Activated T-cell treated with anti-CD3 and anti-CD28 coated beads for 4 hours (primary cell): ENCODE measurements at regions not wholly inside any gene's neighbourhood (a gene's known extent, or its start where the extent isn't known, plus 50 kb on each side); places are given as distances from the start of the nearest gene placed in this dataset.

Experiments
- DNase-seq: peaks from one replicate; pipeline ENCODE4 v3.0.0-alpha.2; 2020

DNA sequence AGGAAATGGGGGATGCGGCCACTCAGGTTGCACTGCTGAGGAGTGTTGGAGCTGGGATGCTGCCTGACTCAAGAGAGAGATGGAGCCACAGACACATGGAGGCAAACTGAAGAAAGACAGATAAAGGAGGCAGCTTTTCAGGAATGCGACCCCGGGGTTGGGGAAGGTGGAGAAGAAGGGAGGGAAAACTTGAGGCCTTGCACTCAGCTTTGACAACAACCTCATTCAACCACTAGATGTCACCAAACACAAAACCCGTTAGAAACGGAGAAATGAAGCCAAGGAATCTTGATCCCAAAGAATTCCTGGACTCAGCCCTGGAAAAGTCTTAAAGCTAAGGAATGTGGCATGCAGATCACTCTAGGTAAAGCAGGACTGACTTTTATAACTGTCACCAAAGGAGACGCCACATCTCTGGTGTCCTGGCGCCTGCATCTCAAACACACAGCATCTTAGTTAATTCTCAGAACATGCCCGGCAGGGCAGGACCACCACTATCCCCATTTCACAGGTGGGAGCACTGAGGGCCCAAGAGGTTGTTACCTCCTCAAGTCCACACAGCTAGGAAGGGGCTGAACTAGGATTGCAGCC is 59.6 kb upstream of the LMCD1 start:
- no peak for DNase-seq

DNA sequence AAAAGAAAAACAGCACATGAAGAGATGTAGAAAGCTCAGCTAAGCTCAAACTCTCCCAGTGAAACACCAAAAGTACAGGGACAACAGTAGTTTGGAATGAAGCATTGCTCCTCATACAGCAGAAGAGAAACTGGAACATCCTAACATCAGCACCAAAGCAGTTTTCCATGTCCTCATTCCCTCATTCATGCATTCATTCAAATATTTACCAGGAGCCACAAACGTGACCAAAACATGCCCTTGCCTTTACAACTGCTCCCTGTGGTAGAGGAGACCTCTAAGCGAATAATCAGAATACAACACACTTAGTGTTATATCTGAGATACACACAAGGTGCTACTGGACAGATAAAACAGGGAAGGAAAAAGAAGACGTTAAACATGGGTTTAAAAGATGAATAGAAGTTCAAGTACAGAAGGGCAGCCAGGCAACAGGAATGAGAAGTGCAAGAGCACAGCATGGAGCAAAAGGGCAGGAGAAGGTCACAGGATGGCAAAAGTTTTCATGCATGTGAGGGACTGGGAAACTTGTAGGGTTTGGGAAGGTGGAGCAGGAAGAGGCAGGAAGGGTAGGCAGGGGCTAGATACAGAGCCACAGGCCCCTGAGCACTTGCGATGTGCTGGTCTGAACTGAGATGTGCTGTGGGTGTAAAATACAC is 58.5 kb upstream of the LMCD1 start:
- no peak for DNase-seq

- DNase-seq = no peak
These were observed 57.5 kb upstream of the LMCD1 start for GRCh38 chr3:8443829-8444791.

- no peak for DNase-seq
These were observed 56.7 kb upstream of the LMCD1 start for GRCh38 chr3:8444883-8445282.

- no peak for DNase-seq
These were observed 55.8 kb upstream of the LMCD1 start for GRCh38 chr3:8445861-8446260.

GRCh38 chr3:8446845-8447244 is 54.8 kb upstream of the LMCD1 start:
- no peak for DNase-seq

DNA sequence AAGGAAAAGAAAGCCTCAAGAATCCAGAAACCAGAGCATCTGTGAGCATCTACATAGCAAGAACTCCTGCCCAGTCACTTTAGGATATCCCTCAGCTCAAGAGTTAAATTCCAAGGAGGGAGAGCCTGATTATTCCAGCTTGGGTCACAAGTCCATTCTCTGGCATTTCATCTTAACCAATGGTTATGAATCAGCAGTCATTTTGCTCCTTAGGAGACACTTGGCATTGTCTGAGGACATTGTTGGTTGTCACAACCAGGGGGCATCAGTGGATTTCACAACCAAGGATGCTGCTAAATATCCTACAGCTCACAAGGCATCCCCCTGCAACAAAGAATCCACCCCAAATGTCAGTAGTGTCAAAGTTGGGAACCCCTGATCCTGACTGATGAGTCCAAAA is 51.0 kb upstream of the LMCD1 start:
- DNase-seq = no peak

- no peak for DNase-seq
These were observed 49.9 kb upstream of the LMCD1 start for GRCh38 chr3:8451696-8452095.
